Choroid plexus epithelial cell (primary cell): ENCODE measurements at regions not wholly inside any gene's neighbourhood (a gene's known extent, or its start where the extent isn't known, plus 50 kb on each side); places are given as distances from the start of the nearest gene placed in this dataset.
"Not testable (repeated sequence)": the region's sequence is repeated elsewhere in the genome, so short reads cannot be mapped to it uniquely, and the experiment has no call there.

Experiments
- DNase-seq: peaks from one replicate; pipeline ENCODE4 v3.0.0-alpha.2; 2010; ENCODE audit warnings: low read depth
- H3K4me3 ChIP-seq: 2 replicates; pipeline ENCODE4 v1.5.1; 2011; ENCODE audit warnings: low read depth, mild to moderate bottlenecking, control low read depth, low read length, moderate library complexity

DNA sequence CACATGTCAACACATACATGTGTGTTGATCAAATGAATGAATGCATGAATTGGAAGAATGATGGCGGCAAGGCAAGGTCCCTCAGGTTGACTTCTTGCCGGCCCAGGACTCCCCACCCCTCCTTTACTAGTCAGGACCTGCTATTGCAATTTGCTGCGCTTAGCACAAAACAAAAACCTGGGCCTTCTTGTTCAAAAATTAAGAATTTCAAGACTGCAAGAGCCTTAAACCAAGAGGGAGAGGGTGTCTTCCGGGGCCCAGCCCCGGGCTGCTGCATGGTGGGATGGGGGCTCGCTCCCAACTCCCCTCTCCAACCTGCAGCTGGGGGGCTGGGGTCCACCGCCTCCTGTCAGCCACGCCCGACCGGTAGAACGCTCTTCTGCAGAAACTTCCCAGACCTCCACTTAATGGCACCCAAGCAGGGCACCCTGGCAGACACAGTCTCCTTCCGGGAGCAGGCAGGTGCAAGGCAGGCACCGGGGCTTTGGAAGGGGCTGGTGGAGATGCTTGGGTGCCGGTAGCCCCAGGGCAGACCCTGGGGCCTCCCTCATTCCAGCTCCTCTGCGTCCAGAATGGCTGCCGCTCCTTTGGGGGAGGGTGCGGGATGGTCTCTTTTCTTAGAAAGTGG lies 2896.5 kb downstream of the RPIA start:
- not testable (repeated sequence) for DNase-seq, H3K4me3 ChIP-seq

DNA sequence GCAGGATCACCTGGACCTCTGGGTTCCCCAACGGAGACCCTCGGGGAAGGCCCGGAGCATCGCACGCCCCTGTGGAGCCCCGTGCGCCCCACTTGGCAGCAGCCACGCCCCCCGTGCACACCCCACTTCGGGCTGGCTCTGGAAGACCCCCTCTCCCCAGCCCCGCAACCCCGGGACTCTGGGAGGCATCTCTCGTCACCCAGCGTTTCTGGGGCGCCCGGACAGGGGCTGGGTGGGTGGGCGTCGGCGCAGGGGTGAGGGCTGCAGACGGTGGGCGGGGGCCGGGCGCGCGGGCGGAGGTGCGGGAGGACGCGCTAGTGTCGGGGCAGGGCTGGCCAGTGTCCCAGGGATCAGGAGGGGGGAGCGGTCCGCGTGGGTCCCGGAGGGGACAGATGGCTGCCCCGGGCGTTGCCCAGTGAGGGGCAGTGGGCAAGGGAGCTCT lies 2897.3 kb downstream of the RPIA start:
- not testable (repeated sequence) for DNase-seq, H3K4me3 ChIP-seq

GRCh38 chr2:91589454-91590328 lies 2898.2 kb downstream of the RPIA start:
- not testable (repeated sequence) for H3K4me3 ChIP-seq, DNase-seq

GRCh38 chr2:91590381-91590780 lies 2898.9 kb downstream of the RPIA start:
- not testable (repeated sequence) for DNase-seq, H3K4me3 ChIP-seq

- not testable (repeated sequence) for H3K4me3 ChIP-seq
These were observed 2899.6 kb downstream of the RPIA start for GRCh38 chr2:91591066-91591465.

DNA sequence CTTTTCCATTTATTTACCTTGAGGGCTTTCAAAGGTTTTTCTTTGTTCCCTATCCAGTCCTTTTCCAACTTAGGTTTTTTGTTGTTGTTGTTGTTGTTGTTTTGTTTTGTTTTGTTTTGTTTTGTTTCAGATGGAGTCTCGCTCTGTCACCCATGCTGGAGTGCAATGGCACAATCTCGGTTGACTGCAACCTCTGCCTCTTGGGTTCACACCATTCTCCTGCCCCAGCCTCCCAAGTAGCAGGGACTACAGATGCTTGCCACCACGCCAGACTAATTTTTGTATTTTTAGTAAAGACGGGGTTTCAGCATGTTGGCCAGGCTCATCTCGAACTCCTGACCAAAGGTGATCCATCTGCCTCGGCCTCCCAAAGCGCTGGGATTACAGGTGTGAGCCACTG lies 2906.0 kb downstream of the RPIA start:
- not testable (repeated sequence) for DNase-seq, H3K4me3 ChIP-seq

More at GRCh38 chr2:91591066-91591465, 2899.6 kb downstream of the RPIA start:
- DNase-seq: not testable (repeated sequence)

- DNase-seq: peak; percentile 75
These were observed 2907.0 kb downstream of the RPIA start for GRCh38 chr2:91598519-91598918.

GRCh38 chr2:91599000-91599399 lies 2907.5 kb downstream of the RPIA start:
- not testable (repeated sequence) for H3K4me3 ChIP-seq
- DNase-seq: peak; percentile 55

More at GRCh38 chr2:91598519-91598918, 2907.0 kb downstream of the RPIA start:
- H3K4me3 ChIP-seq: not testable (repeated sequence)

- H3K4me3 ChIP-seq, DNase-seq: not testable (repeated sequence)
These were observed 2911.4 kb downstream of the RPIA start for GRCh38 chr2:91602860-91603259.

DNA sequence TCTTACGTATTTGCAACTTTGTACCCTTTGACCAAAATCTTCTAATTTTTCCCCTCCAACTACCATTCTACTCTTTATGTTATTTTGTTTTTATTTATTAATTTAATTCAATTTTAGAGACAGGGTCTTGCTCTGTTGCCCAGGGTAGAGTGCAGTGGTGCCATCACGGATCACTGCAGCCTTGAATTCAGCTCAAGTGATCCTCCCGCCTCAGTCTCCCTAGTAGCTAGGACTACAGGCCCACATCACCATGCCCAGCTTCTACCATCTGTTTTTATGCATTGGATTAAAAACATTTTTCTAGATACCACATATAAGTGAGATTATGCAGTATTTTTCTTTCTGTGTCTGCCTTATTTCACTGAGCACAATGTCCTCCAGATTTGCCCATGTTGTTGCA lies 2912.5 kb downstream of the RPIA start:
- DNase-seq, H3K4me3 ChIP-seq: not testable (repeated sequence)

DNA sequence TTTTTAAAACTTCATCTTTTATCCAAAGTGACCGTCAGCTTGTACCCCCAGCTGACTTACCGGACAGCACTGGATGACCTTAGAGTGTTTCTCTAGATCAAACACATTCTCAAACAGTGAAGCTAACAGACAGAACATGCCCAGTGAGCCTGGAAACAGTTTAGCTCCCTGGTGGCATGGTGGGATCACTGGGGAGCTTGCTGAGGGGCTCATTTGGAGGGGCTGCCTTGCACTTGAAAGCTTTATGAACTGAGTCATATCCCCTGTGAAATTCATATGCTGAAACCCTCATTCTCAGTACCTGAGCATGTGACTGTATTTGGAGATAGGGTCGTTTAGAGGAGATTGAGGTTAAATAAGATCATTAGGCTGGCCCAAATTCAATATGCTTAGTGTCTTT lies 2913.2 kb downstream of the RPIA start:
- H3K4me3 ChIP-seq, DNase-seq: not testable (repeated sequence)

- H3K4me3 ChIP-seq, DNase-seq: not testable (repeated sequence)
These were observed 2932.3 kb downstream of the RPIA start for GRCh38 chr2:91623739-91624138.

GRCh38 chr2:91628471-91628870 lies 2937.0 kb downstream of the RPIA start:
- H3K4me3 ChIP-seq, DNase-seq: not testable (repeated sequence)

DNA sequence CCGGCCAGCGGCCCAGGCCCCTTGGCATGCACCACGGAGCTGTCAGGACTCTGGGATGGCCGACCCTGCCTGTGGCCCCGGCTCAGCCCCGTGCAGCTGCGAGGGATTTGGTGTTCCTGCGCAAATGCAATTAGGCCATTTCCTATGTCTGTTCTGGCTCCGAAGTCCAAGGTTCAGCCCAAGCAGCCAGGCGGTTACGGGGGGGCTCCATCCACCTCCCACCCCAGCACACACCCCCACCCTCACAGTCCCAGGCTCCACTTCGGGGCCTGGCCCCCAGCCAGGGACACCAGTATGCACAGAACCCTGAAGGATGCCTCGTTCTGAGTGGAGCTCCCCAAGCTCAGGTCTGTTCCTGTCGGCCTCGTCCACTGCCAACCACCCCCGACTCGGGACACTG lies 2965.7 kb downstream of the RPIA start:
- peak overlapping the region; percentile 24 for H3K4me3 ChIP-seq
- peak; percentile 81 for DNase-seq

GRCh38 chr2:91658336-91658735 lies 2966.9 kb downstream of the RPIA start:
- not testable (repeated sequence) for H3K4me3 ChIP-seq

DNA sequence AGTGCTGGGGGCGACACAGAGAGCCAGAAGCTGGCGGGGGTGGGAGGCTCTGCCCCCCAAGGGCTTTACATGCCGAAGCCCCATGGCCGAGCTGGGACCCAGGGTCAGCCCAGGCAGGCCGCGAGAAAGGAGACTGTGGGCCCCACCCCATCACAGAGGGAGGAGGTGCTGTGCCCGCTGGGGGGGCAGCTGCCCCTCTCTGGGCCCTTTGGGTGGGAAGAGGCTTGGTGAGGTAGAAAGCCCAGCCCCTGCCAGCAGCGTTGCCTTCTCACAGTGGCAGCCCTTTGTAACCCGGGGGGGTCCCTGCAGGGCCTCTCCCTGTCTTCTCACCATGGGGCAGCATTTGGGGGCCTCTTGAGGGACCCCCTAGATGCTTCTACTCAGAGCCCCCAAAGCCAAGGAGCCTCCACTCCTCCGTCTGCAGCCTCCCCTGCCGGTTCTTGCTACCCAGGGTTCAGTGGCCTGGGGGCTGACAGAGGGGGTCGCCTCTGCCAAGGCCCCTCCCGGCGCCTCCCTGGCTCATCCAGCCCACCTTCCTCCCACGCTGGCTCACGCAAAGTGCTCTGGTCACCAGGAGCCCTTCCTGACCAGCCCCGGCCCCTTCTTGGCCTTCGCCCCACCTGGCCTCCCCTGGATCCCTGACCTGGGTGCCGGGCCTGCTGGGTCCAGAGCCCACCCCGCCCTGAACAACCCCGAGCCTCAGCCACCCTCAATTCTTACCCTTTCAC lies 2967.9 kb downstream of the RPIA start:
- not testable (repeated sequence) for DNase-seq
- H3K4me3 ChIP-seq: peak overlapping the region; percentile 54

More at GRCh38 chr2:91658336-91658735, 2966.9 kb downstream of the RPIA start:
- not testable (repeated sequence) for DNase-seq

GRCh38 chr2:91659917-91660275 lies 2968.4 kb downstream of the RPIA start:
- peak overlapping the region; percentile 54 for H3K4me3 ChIP-seq
- peak; percentile 50 for DNase-seq

DNA sequence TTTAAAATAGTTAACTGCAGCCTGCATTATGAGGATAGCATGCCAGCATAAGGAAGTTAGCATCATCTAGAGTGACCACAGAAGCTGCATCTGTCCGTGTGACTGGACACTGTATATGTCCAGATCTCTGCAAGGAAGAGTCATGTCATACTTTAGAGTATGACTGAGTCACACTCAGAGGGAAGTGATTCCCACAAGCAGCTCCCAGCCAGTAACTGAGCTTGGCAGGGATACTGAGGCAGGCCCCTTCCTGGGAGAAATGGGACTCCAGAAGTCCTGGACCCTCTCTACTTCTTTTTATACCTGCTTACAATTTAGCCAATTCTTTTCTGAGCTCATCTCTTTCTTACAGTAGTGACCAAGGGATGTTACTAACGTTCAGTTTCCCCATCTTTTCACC lies 2975.9 kb downstream of the RPIA start:
- not testable (repeated sequence) for H3K4me3 ChIP-seq, DNase-seq

GRCh38 chr2:91685541-91685940 lies 2994.1 kb downstream of the RPIA start:
- H3K4me3 ChIP-seq, DNase-seq: not testable (repeated sequence)
